ENCODE measurements at regions not wholly inside any gene's neighbourhood (a gene's known extent, or its start where the extent isn't known, plus 50 kb on each side); places are given as distances from the start of the nearest gene placed in this dataset.

- DNase-seq: no peak
Measured at GRCh38 chr20:40359131-40359912, 329.7 kb downstream of the MAFB start.

- no peak for DNase-seq
Measured at GRCh38 chr20:40354880-40355279, 334.2 kb downstream of the MAFB start.

- DNase-seq: no peak
Measured at GRCh38 chr20:40343390-40343789, 345.6 kb downstream of the MAFB start.

DNA sequence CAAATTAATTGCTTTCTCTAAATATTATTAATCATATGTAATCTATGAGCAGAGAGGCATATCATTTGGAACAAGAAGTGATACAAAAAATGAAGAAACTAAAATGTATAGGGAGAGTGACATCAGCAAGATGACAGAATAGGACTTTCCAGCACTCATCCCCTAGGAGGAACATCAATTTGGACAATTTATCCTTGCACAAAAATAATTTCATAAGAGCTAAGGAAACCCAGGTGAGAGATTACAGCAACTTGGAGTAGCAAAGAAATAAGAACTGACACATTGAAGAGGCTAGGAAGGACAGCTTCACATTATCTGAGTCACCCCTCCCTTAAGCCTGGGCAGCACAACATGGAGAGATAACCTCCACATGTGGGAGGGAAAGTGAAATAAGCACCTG lies 347.5 kb downstream of the MAFB start:
- DNase-seq: no peak

DNA sequence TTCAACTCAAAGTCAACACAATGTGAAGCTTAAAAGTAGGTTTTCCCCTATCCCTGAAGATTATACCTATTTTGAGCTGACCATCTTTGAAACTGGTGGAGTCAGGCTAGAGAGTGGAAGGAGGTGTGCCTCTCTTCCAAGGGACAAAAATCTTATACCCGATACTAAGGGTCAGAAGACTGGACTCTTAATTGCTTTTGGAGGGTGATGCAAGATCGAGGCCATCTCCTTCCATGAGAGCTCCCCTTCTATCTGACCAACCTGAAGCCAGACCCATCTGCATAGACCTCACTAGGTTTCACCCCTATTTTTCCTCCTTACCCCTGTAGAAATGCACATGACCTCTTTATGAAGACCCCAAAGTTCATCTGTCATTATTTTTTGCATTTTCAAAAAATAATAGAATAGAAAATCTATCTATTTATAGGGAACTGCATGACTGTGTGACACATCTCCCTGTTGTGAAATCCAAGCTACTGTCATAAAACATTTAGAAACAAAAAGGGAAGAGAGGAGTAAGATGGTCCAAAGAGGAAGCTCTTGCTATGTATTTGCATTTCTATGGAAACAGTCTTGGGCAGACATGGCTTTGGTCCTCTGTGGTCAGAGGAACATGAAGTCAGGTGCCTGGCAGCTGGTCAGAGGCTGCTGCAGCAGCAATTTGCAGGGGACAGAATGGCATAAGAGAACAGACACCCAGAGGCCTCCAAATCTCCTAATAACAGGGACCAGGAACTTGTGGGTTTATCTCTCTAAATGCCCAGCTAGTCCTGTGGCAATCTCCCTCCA lies 349.2 kb downstream of the MAFB start:
- DNase-seq: no peak

DNA sequence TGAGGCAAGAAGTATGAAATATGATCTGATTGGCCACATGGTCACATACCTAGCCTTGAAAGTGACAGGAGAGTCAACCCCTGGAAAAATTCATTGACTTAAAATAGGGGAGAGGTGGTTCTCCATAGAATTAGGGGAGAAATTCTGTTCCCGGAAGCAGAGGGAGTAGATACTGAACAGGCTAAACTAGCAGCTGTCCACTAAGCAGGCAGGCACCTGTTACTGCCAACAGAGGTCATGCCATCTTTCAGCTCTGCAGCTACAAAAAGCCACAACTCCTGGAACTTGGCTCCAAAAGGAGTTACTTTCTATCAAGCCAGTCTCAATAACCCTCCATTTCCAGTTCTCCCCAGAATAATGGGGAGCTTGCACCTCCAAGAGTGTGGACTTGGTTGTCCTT lies 352.5 kb downstream of the MAFB start:
- DNase-seq: no peak

DNA sequence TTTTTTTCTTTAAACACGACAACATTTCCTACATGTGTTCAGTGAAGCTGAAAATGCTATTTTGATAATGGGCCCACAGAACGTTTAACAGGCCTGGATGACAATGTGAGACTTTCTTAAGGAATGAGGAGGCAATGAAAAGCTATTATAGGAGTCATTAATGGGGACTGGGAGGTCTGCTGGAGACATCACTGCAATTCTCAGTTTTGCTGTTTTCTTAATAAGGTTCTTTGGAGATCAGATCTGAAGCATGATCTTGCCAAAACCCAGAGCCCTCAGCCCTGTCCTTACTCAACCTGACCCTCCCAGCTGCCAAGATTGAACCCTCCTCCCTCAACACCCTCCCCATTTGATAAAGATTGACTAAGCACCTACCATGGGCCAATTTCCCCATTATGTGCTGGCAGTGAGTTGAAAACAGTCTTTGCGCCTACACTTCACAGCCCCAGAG lies 353.1 kb downstream of the MAFB start:
- no peak for DNase-seq

- no peak for DNase-seq
Measured at GRCh38 chr20:40335437-40335836, 353.6 kb downstream of the MAFB start.

DNA sequence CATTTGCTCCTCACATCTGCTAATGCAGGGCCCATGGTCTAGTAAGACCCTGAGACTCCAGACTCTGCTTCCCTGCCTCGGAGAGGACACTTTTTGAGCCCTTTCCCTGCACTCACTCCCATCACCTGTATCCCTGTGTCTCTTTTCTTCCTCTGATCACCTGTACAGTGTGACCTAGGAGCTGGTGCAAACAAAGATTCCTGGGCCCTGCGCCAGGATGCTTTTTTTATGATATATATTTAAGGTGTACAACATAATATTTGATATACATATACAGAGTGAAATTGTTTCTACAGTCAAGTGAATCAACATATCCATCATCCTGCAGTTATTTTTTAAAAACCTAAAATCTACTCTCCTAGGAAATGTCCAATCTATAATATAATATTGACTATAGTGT lies 355.4 kb downstream of the MAFB start:
- DNase-seq: no peak

DNA sequence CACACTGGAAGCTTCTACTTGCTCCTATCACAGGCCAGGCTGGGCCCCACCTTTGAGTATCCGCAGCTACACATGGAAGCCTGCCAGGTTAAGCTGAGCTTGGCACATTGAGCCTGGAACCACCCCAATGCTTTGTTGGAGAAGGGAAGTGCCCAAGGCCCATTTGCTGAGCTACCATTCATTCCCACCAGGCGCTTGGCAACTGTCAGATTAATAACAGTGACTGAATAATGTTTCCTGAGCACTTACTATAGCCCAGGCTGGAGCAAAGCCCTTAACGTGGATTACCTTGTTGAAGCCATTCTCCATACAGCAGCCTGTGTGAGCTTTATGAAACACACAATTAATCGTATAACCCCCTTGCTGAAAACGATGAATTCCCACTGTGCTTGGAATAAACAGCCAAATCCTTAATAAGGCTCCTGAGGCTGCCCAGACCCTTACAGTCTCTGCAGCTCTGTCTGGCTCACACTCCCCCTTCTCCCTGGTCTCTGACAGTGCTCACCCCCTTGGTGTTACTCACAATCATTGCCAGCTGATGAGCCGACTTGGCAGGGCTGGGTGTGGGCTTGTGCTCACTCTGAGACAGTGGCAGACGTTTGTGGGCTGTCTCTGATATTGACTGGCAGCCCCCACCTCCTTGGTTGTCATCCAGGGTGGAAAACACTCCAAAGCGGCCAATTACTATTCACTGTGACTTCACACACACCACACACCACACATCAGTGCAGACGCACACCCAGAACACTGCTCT lies 357.1 kb downstream of the MAFB start:
- no peak for DNase-seq

DNA sequence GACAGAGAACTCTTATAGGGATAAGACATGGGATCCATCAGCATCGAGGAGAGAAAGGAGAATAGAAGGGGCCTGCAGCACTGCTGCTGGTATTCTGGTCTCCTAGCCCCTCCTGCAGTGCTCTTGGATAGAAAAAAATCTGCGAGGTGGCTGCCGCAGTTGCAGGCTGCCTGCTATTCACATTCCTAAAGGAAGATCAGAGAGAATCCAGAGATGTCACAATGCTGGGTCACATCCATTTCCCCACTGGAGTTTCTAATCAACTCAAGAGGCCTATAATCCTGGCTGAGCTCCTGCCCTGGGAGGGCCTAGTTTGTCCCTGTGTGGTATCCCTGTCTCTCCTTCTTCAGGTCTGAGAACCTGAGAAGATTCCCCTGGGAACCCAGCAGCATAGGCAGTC lies 357.8 kb downstream of the MAFB start:
- DNase-seq: no peak

DNA sequence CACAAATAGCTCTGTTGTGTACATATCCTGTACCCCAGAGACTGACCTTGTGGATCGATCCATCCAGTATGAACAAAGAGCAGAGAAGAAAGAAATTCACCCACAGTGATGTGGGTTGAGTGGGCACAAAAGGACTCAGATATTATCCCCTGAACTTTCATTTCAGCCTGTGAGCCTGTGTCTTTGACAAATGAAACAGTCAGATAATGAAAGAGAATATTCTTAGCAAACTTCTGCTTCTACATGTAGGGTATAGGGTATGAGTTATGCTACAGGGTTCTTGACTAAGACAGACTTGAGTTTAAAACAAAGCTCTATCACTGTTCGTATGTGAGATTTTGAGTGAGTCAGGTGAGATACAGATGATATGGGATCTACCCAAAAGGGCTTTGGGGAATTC lies 359.7 kb downstream of the MAFB start:
- no peak for DNase-seq

DNA sequence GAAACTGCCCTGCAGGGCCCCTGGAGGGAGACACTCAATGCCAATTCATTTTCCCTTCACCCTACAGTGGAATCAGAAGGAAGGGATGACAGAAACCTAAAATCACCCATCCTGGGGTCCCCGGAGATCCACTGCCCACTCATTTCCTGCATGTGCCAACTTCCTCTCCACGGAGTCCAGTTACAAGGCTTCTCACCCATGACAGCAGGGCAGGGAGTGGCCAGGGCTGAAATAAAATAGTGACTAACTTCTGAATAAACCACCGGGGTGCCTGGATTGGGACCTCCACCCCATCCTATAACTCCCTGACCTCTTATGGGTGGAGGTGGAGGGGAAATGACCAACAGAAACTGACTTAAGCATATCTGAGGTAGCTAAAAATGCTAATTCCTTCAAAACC lies 362.3 kb downstream of the MAFB start:
- DNase-seq: no peak

DNA sequence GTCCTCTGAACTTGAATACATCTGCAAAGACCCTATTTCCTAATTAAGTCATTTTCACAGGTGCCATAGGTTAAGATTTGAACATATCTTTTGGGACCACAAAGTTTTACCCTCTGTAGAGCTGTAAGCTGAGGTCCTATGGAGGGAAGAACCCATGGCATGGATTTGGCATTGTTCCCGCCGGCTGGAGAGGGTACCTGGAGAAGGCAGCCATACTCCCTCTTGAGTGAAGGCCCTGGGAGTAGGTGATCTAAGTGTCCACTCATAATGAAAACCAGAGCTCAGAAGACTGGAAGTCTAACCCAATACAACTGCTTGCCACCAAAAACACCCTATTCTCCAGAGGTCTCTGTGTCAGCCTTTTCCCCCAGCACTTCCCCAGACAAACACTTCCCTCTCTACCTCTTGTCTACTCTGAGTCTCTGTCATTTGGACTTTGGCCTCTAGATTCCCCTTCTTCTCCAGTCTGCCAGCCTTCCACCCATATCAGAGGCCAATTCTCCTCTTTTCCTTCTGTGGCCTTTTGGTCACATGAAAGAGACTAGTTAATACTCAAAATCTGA lies 363.9 kb downstream of the MAFB start:
- DNase-seq: no peak

DNA sequence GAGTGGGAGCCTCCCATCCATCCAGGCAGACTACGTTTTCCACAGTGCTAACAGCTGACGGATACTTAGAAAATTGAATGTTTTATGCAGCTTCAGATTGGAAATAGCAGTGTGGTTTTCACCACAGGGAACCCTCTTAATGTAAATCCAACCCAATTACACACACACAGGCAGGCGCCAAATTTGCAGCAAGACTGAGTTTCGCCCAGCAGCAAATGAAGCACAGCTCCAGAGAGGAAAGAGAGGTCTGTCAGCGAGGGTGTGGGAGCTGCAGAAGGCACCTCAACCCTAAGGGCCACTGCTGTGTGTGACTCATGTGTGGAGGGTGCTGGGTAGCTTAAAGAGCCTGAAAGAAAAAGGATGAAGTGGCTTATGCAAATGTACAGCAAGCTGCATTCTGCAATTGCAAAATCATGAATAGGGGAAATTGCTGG lies 365.7 kb downstream of the MAFB start:
- DNase-seq: no peak

- DNase-seq: no peak
Measured at GRCh38 chr20:40322941-40323340, 366.1 kb downstream of the MAFB start.

- no peak for DNase-seq
Measured at GRCh38 chr20:40320517-40321011, 368.5 kb downstream of the MAFB start.

GRCh38 chr20:40319741-40320516 lies 369.1 kb downstream of the MAFB start:
- no peak for DNase-seq

- no peak for DNase-seq
Measured at GRCh38 chr20:40319056-40319455, 370.0 kb downstream of the MAFB start.

- no peak for DNase-seq
Measured at GRCh38 chr20:40317156-40317790, 371.8 kb downstream of the MAFB start.

DNA sequence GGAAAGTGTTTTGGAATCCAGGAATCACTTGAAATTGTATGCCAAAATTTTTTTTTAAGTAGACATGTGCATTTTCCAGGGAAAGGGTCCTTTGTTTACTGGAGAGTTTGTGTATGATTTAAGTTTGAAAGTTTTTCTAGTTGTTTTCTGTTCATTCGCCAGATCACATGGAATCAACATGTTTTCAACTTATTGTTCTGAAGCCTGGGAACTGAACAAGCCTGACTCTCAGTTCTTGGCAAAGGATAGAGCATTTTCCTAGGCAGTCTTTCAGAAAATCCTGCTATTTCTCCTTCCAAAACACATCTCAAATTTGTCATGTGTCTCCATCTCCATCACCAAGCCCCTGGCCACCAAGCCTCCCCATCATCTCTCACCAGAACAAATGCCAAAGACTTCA lies 374.8 kb downstream of the MAFB start:
- DNase-seq: no peak

GRCh38 chr20:40313730-40314129 lies 375.3 kb downstream of the MAFB start:
- no peak for DNase-seq
